HepG2 (cell line): ENCODE measurements at regions not wholly inside any gene's neighbourhood (a gene's known extent, or its start where the extent isn't known, plus 50 kb on each side); places are given as distances from the start of the nearest gene placed in this dataset.

ENCODE experiments used
- ATAC-seq: fragments of 200-7000 bp; cut with Tn5 transposase; 3 replicates; pipeline ENCODE4 v1.9.1; 2020; ENCODE audit warnings: mild to moderate bottlenecking, moderate library complexity
- BruUV-seq: library from RNA; stranded (reverse); fragments of 400-500 nt; replicated peaks from 2 replicates; lab custom pipeline; 2021; lab: Mats Ljungman, UMichigan
- CTCF ChIA-PET: fragments of 300-600 bp; formaldehyde crosslinking; extraction: SDS; loops from one replicate; lab custom pipeline; 2021; ENCODE audit warnings: low total read pairs, inconsistent platforms, low intra/inter-chr PET ratio; lab: Yijun Ruan, JAX
- POLR2A ChIA-PET: fragments of 350-600 bp; sonication (Branson Sonifier 250); formaldehyde crosslinking; loops from one replicate; lab custom pipeline; 2020; ENCODE audit warnings: antibody characterized with exemption, inconsistent platforms; lab: Yijun Ruan, JAX
- DNase-seq: peaks from one replicate; pipeline ENCODE4 v3.0.0-alpha.2; 2015; ENCODE audit warnings: low spot score
- FAIRE-seq: peaks from 3 replicates; lab custom pipeline; 2011; peaks lifted over from hg19 to GRCh38; lab: Jason Lieb, UNC
- H2AFZ ChIP-seq: one replicate; pipeline ENCODE4 v1.6.1; 2011; ENCODE audit warnings: low read length, inconsistent platforms
- H3K27ac ChIP-seq: fragments of 300-600 bp; 3 replicates; pipeline ENCODE4 v1.8.0; 2011; ENCODE audit warnings: mixed run types, mild to moderate bottlenecking, mixed read lengths, low read length, inconsistent platforms; ENCODE audit not compliant: insufficient read depth; ENCODE audit errors: extremely low read length
- H3K27me3 ChIP-seq, 2 experiments: fragments of 200-600 bp in 1 of 2; 2 replicates in 1 of 2; 3 replicates in 1 of 2; pipeline versions ENCODE4 v1.6.0 to v1.8.0; 2011; ENCODE audit warnings: low read length in 2 of 2, mild to moderate bottlenecking in 2 of 2, moderate library complexity in 2 of 2, inconsistent platforms in 1 of 2; ENCODE audit not compliant: insufficient read depth in 2 of 2, control insufficient read depth in 1 of 2
- H3K36me3 ChIP-seq, 2 experiments: fragments of 200-600 bp in 1 of 2; replicated peaks in 1 of 2; 2 replicates in 1 of 2; 3 replicates in 1 of 2; pipeline versions ENCODE4 v1.5.1 to v1.8.0; 2011; ENCODE audit warnings: low read length in 2 of 2, inconsistent platforms in 1 of 2; ENCODE audit not compliant: insufficient read depth in 2 of 2, control insufficient read depth in 1 of 2
- H3K4me1 ChIP-seq: 2 replicates; pipeline ENCODE4 v1.5.1; 2012; ENCODE audit warnings: low read length, inconsistent platforms; ENCODE audit not compliant: insufficient read depth
- H3K4me2 ChIP-seq: 2 replicates; pipeline ENCODE4 v1.6.0; 2011; ENCODE audit warnings: low read depth, low read length, inconsistent platforms
- H3K4me3 ChIP-seq, 3 experiments: fragments of 200-600 bp in 1 of 3; sonication (generic), shearing (Covaris generic) in 1 of 3; replicated peaks in 1 of 3; 2 replicates each; pipeline ENCODE4 v1.5.1; 2011 to 2016; ENCODE audit warnings: low read length in 3 of 3, inconsistent platforms in 2 of 3, low read depth in 2 of 3, mild to moderate bottlenecking in 2 of 3, control low read depth in 1 of 3, mixed read lengths in 1 of 3; ENCODE audit not compliant: insufficient read depth in 1 of 3
- H3K79me2 ChIP-seq: one replicate; pipeline ENCODE4 v1.6.1; 2011; ENCODE audit warnings: low read length, inconsistent platforms; ENCODE audit not compliant: insufficient read depth
- H3K9ac ChIP-seq: 2 replicates; pipeline ENCODE4 v1.6.0; 2011; ENCODE audit warnings: mild to moderate bottlenecking, low read depth, low read length, inconsistent platforms; ENCODE audit not compliant: insufficient read depth
- H3K9me3 ChIP-seq: 2 replicates; pipeline ENCODE4 v1.5.1; 2012; ENCODE audit warnings: mild to moderate bottlenecking, low read length
- H4K20me1 ChIP-seq: 2 replicates; pipeline ENCODE4 v1.6.0; 2011; ENCODE audit warnings: inconsistent platforms, mild to moderate bottlenecking, low read length, moderate library complexity; ENCODE audit not compliant: insufficient read depth
- ATM ChIP-seq: fragments of 450-650 bp; IDR thresholded peaks from 2 replicates; pipeline ENCODE4 v1.7.1; 2017; ENCODE audit warnings: mild to moderate bottlenecking, borderline replicate concordance
- CREB1 ChIP-seq, 2 experiments: fragments of 450-650 bp in 1 of 2; IDR thresholded peaks; 2 replicates each; pipeline ENCODE4 v1.6.1; 2016 to 2017; ENCODE audit warnings: control low read depth in 1 of 2, mild to moderate bottlenecking in 1 of 2, missing compliant biosample characterization in 1 of 2, missing genetic modification characterization in 1 of 2
- FOXA1 ChIP-seq, 2 experiments: fragments of 450-650 bp in 1 of 2; sonication (generic) in 1 of 2; formaldehyde crosslinking in 1 of 2; IDR thresholded peaks; 2 replicates each; pipeline versions ENCODE4 v1.4.0 to v1.6.1; 2016 to 2020; ENCODE audit warnings: missing genetic modification reagents in 1 of 2
- MYPOP ChIP-seq: sonication (generic); formaldehyde crosslinking; IDR thresholded peaks from 2 replicates; pipeline ENCODE4 v1.8.1; 2023; ENCODE audit warnings: mild to moderate bottlenecking, moderate library complexity, missing genetic modification reagents
- RBM39 ChIP-seq: fragments of 200-400 bp; formaldehyde crosslinking; IDR thresholded peaks from one replicate; pipeline ENCODE4 v1.6.1; 2018; ENCODE audit warnings: antibody characterized with exemption, mild to moderate bottlenecking, low read depth, low read length; ENCODE audit not compliant: poor library complexity, severe bottlenecking
- RFX1 ChIP-seq: fragments of 450-650 bp; IDR thresholded peaks from 2 replicates; pipeline ENCODE4 v1.6.1; 2017
- SNAPC5 ChIP-seq: sonication (generic); formaldehyde crosslinking; IDR thresholded peaks from 2 replicates; pipeline ENCODE4 v1.8.1; 2023; ENCODE audit warnings: mild to moderate bottlenecking, missing genetic modification reagents, borderline replicate concordance
- SOX13 ChIP-seq, 3 experiments: fragments of 450-650 bp in 1 of 3; sonication (generic) in 1 of 3; formaldehyde crosslinking in 1 of 3; IDR thresholded peaks in 2 of 3; conservative IDR thresholded peaks in 1 of 3; 2 replicates each; pipeline versions ENCODE4 v1.5.0 to v1.6.1; 2016 to 2020; ENCODE audit warnings: antibody characterized with exemption in 1 of 3, mild to moderate bottlenecking in 1 of 3, missing compliant biosample characterization in 1 of 3, missing genetic modification reagents in 1 of 3, moderate library complexity in 1 of 3
- TAF1 ChIP-seq: sonication (generic); formaldehyde crosslinking; IDR thresholded peaks from 2 replicates; pipeline ENCODE4 v1.4.0; 2020; ENCODE audit warnings: missing genetic modification reagents
- TFAP4 ChIP-seq: sonication (generic); IDR thresholded peaks from 2 replicates; pipeline ENCODE4 v1.6.1; 2016; ENCODE audit warnings: low read depth, borderline replicate concordance
- ZNF138 ChIP-seq: sonication (generic); formaldehyde crosslinking; IDR thresholded peaks from 2 replicates; pipeline ENCODE4 v1.5.0; 2020; ENCODE audit warnings: mild to moderate bottlenecking, low read depth, missing genetic modification reagents
- ZNF17 ChIP-seq: sonication (generic); formaldehyde crosslinking; IDR thresholded peaks from 2 replicates; pipeline ENCODE4 v1.5.0; 2020; ENCODE audit warnings: mild to moderate bottlenecking, missing genetic modification reagents
- ZNF317 ChIP-seq: sonication (generic); formaldehyde crosslinking; IDR thresholded peaks from 2 replicates; pipeline ENCODE4 v1.5.0; 2020; ENCODE audit warnings: mild to moderate bottlenecking, missing genetic modification reagents
- ZNF501 ChIP-seq: sonication (generic); formaldehyde crosslinking; IDR thresholded peaks from 2 replicates; pipeline ENCODE4 v1.5.1; 2020; ENCODE audit warnings: mild to moderate bottlenecking, moderate library complexity, missing genetic modification reagents
- ZNF747 ChIP-seq: sonication (generic); formaldehyde crosslinking; IDR thresholded peaks from 2 replicates; pipeline ENCODE4 v1.8.1; 2023; ENCODE audit warnings: missing genetic modification reagents, mild to moderate bottlenecking, borderline replicate concordance
- WGBS: methylation state at CpG from one replicate; pipeline ENCODE4 v1.1.6; 2017; ENCODE audit warnings: low lambda C conversion rate; 5-methylcytosine and 5-hydroxymethylcytosine counted together
- in situ Hi-C: cut with HindIII; loops from 2 replicates; pipeline ENCODE4 v1.10.0; 2017; ENCODE audit warnings: low pct_unique_long_range_greater_than_20kb; ENCODE audit not compliant: extremely low pct_ligation_motif_present
- intact Hi-C: fragments of 100-400 bp; cut with micrococcal nuclease; formaldehyde crosslinking; loops from one replicate; pipeline ENCODE4 v1.10.0; 2022; ENCODE audit not compliant: unreplicated experiment
- TF ChIP-seq, protein P1 (sequence below): sonication (generic); formaldehyde crosslinking; IDR thresholded peaks from 2 replicates; pipeline ENCODE4 v1.5.1; 2020; ENCODE audit warnings: mild to moderate bottlenecking, missing genetic modification reagents, borderline replicate concordance
- TF ChIP-seq, protein P2 (sequence below): sonication (generic); formaldehyde crosslinking; IDR thresholded peaks from 2 replicates; pipeline ENCODE4 v1.4.0; 2020; ENCODE audit warnings: low read depth, mild to moderate bottlenecking, missing genetic modification reagents

- Histone ChIP-seq H3K9me3 (no peaks in the 10 kb centered on the region), H4K20me1 (no peaks in the 10 kb centered on the region), H2AFZ (peak overlapping the region; percentile 52), H3K36me3 (no peaks in the 10 kb centered on the region), H3K27me3 (no peaks in the 10 kb centered on the region), H3K4me2 (peak overlapping the region; percentile 36), H3K9ac (peak overlapping the region; percentile 37; the same call in 1 of the 2 replicates), H3K4me1 (peaks cover 61% of the 10 kb centered on the region), H3K27ac (peak overlapping the region; percentile 69), H3K79me2 (no peaks in the 10 kb centered on the region), H3K4me3 (no peak overlapping the region)
- FAIRE-seq (peak; percentile 40), DNase-seq (peak; percentile 84), ATAC-seq (peak; percentile 92)
- ChIA-PET POLR2A (interaction anchor here (0.7 to 1.8 kb wide), 3 partner anchors 16 to 228 kb away, joined by 3 to 10 read pairs (median 5); no protein-coding TSS in a partner anchor), CTCF (no interaction called here)
- 53% methylated on average over 9 of the region's 12 CpGs for WGBS
- intact Hi-C loops = no loop called here
- BruUV-seq = no TSS peak
- in situ Hi-C loops = no loop called here
- TF ChIP-seq ZNF501 (CRISPR knock-in tag) (peak; percentile 42; the same call in 1 of the 2 replicates), ZNF138 (CRISPR knock-in tag) (no peak), MYPOP (no peak), ZNF747 (CRISPR knock-in tag) (no peak), TFAP4 (0 out of 2 replicates have a peak, but pooled peaks have one; percentile 29), ZNF17 (CRISPR knock-in tag) (no peak), ATM (no peak), RBM39 (no peak), CREB1 (IDR thresholded peaks at IDR 0.05) (no peak), CREB1 (CRISPR knock-in tag; IDR thresholded peaks at IDR 0.05) (no peak), ZNF317 (CRISPR knock-in tag) (no peak), TAF1 (CRISPR knock-in tag) (0 out of 2 replicates have a peak, but pooled peaks have one; percentile 12), SNAPC5 (CRISPR knock-in tag) (no peak), FOXA1 (IDR thresholded peaks at IDR 0.05) (no peak), FOXA1 (CRISPR knock-in tag; IDR thresholded peaks at IDR 0.05) (0 out of 2 replicates have a peak, but pooled peaks have one; percentile 46), SOX13 (IDR thresholded peaks at IDR 0.05) (no peak), SOX13 (CRISPR knock-in tag; conservative IDR thresholded peaks at IDR 0.05 in 1 of 2, IDR thresholded peaks at IDR 0.05 in 1 of 2) (peak in 1 of 2 experiments; percentile 22; a peak in 1 of 4 replicates), RFX1 (no peak)
- TF ChIP-seq, protein P1, sequence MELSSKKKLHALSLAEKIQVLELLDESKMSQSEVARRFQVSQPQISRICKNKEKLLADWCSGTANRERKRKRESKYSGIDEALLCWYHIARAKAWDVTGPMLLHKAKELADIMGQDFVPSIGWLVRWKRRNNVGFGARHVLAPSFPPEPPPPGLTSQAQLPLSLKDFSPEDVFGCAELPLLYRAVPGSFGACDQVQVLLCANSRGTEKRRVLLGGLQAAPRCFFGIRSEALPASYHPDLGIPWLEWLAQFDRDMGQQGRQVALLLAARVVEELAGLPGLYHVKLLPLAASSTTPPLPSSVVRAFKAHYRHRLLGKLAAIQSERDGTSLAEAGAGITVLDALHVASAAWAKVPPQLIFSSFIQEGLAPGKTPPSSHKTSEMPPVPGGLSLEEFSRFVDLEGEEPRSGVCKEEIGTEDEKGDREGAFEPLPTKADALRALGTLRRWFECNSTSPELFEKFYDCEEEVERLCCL = no peak
- TF ChIP-seq, protein P2, sequence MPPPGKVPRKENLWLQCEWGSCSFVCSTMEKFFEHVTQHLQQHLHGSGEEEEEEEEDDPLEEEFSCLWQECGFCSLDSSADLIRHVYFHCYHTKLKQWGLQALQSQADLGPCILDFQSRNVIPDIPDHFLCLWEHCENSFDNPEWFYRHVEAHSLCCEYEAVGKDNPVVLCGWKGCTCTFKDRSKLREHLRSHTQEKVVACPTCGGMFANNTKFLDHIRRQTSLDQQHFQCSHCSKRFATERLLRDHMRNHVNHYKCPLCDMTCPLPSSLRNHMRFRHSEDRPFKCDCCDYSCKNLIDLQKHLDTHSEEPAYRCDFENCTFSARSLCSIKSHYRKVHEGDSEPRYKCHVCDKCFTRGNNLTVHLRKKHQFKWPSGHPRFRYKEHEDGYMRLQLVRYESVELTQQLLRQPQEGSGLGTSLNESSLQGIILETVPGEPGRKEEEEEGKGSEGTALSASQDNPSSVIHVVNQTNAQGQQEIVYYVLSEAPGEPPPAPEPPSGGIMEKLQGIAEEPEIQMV (CRISPR knock-in tag) = 0 out of 2 replicates have a peak, but pooled peaks have one; percentile 46
Observed at GRCh38 chr1:245091818-245092637, 62.8 kb upstream of the KIF26B start.
